GM21723 (cell line): ENCODE measurements at regions not wholly inside any gene's neighbourhood (a gene's known extent, or its start where the extent isn't known, plus 50 kb on each side); places are given as distances from the start of the nearest gene placed in this dataset.
"Not testable (repeated sequence)": the region's sequence is repeated elsewhere in the genome, so short reads cannot be mapped to it uniquely, and the experiment has no call there.

Experiments used
- ATAC-seq: cut with Tn5 transposase; IDR thresholded peaks from one replicate; pipeline ENCODE4 v1.9.1; 2021; ENCODE audit warnings: mild to moderate bottlenecking, moderate library complexity; ENCODE audit not compliant: unreplicated experiment

DNA sequence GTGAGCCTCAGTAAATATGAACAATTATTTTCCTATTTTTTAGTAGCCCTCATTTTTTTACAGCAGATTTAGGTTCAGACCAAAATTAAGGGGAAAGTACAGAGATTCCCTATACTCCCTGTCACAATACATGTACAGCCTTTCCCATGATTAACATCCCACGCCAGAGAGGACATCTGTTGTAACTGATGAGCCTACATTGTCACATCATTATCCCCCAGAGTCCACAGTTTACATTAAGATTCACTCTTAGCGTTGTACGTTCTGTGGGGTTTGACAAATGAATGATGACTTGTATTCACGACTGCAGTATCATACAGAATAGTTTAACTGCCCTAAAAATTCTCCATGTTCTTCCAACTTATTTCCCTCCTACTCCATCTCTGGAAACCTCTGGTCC, 262.3 kb upstream of the MSX2 start:
- ATAC-seq, result no peak

DNA sequence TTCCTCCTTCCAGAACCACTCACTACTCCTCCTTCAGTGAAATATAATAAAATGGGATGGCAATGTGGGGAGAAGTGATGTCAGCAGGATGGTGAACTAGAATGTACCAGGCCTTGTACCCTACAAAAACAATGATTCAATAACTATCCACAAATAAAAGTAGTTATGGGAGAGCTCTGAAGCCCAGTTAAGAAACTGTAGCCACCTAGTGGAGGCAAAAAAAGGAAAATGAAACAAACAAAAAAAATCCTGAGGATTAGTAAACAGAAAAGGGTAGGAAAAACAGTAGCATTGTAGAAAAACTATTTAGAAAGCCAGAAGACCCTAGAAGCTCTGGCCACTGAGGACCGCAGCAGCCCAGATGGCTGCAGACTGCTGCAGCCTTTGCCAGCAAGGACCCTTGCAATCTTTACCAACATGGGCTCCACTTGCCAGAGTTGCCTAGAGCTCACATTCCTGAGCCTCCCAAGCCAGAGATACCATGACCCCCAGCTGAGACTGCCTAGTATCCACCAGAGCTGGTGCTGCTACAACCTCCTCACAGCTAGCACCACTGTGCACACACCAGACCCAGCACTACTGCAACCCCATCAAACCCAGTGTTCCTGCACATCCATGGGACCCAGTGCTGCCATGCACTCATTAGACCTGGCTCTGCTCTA, 259.7 kb upstream of the MSX2 start:
- no peak for ATAC-seq

- ATAC-seq, result not testable (repeated sequence)
Observed at GRCh38 chr5:174471528-174471927, 252.9 kb upstream of the MSX2 start.

- ATAC-seq, result no peak
Observed at GRCh38 chr5:174472956-174473355, 251.4 kb upstream of the MSX2 start.

- ATAC-seq, result not testable (repeated sequence)
Observed at GRCh38 chr5:174476001-174476400, 248.4 kb upstream of the MSX2 start.

- no peak for ATAC-seq
Observed at GRCh38 chr5:174479325-174479724, 245.1 kb upstream of the MSX2 start.

GRCh38 chr5:174481737-174482136, 242.6 kb upstream of the MSX2 start:
- no peak for ATAC-seq

DNA sequence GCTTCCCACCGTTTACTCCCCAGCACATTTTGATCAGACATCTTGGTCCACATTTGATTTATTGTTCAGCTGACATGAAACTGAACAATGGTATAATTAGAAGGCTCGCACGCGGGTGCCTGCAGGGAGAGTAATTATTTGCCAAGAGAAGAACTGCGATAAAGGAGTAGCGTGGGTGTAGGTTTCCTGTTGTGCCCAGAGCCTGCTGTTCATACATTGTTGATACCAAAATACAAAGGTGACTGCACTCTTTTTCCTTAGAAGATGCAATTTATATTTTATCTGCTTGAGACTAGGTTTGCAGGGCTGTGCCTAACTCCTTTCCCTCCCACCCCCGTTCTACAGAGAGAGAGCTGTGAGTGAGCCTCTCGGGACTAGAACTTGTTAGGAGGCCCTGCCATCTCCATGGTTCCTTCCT, 241.8 kb upstream of the MSX2 start:
- ATAC-seq, result no peak

DNA sequence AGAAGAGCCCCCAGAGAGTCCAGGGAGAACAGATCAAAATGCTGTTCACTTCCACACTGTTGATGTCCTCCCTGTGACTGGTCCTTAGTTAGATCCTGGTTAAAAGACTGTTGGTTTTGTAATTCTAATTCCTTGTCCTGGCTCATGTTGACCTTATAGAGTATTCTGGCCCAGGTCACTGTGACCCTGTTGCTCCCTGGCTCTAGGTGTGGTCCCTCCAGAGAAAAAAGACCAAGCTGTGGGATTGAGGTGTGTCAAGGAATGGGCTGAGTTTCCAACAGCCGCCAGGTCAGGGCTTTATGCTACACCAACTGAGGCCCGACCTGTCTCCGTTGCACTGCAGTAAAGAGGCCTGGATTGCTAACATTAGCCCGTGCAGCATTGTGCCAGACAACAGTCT, 241.0 kb upstream of the MSX2 start:
- no peak for ATAC-seq

- no peak for ATAC-seq
Observed at GRCh38 chr5:174489215-174489614, 235.2 kb upstream of the MSX2 start.

DNA sequence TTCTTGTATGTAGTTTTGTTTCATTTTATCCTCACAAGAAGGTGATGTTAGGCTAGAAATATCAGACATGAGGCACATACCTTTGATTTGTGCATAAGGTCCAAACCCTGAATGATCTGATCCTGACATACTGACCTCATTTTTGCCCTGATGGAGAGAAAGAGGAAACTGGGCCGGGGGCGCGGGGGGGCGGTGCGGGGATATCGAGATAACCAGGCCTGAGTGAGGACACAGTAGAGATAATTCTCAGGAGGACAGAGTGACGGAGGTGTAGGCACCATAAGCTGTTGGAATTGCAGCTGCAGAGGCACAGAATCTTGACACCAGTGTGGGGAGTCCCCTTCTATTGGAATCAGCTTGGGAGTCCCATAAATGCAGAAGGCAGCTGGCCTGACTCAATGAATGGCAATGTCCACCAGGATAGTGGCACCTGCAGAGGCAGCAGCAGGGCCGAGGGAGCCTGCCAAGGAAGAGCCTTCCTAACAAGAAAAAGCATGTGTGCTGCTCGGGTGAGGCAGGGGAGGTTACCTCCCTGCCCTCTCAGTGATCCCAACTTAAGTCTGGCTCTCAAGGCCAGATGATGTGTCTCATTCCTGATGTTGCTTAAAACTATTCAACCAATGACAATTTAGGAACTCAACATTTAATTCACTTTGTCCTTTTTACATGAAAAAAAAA, 234.3 kb upstream of the MSX2 start:
- ATAC-seq, result no peak

DNA sequence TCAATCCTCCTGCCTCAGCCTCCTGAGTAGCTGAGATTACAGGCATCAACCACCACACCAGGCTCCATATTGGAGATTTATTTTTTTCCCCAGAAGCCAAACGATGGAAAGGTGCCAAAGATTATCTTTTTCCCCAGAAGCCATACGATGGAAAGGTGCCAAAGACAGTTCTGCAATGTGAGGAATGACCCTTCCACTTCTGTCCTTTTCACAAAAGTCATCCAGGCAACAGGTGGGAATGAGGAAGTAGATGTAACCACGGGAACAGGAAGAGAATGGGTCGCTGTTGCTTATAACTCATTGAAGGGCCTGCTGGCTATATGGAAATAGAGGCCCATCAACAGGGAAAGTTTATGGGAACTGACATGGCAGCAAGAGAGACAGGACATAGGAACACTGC, 233.7 kb upstream of the MSX2 start:
- ATAC-seq, result no peak

DNA sequence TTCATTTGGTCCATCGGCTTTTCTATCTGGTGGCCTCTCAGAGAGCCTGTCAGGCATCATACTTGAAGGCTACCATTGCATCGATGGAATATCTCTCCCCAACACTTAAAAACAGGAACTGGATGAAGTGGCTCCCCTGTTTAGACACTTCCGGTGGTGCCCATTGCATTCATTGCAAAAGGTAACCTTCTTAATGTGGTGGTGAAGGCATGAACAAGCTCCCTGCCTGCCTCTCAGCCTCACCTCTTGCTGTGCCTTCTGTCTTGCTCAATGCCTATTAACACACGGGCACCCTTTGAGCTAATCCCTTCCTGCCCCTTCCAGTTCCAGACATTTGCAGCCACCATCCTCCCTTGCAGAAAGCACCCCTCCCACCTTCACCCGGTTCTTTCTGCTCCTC, 233.1 kb upstream of the MSX2 start:
- no peak for ATAC-seq

DNA sequence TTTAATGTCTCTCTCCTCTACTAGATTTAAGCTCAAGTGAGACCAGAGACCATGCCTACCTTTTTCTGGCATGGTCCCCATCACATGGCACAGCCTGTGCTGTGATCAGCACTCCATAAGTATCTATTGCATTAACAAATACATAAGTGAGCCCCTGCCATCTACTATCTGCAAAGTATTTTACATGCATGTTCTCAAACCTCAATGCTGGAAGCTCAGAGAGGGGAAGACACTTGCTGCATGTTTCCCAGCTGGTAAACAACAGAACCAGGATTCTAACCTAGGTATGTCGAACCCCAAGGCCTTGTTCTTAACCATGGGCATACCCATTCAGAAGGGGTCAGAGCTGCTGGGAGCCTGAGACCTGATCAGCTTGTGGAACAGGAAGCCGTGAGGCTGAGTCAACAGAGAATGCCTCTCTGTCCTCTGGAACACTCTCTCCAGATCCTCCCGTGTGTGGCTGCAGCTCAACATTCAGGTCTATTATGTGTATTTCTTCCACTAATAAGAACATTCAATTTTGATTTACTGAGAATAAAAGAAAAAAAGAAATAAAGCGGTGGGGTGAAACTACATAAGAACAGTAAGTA, 232.5 kb upstream of the MSX2 start:
- no peak for ATAC-seq

DNA sequence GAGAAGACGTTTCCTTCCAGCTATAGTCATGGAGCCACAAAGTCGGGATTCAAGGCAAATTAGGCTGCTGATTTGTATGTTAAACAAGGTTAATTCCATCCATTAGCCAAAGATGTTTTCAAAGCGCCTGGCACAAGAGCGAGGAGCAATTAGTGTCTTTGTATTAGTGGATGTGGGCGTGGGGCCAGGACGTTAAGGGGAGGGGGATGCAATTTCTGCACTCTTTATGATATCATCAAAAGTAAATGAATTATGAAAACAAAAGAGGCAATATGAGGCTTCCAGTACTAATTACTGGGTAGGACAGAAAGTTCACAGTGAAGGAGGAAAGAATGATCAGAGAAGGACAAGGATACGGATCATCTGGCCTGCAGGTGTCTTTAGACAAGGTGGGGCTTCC, 230.9 kb upstream of the MSX2 start:
- ATAC-seq, result no peak

- not testable (repeated sequence) for ATAC-seq
Observed at GRCh38 chr5:174497939-174498338, 226.4 kb upstream of the MSX2 start.

DNA sequence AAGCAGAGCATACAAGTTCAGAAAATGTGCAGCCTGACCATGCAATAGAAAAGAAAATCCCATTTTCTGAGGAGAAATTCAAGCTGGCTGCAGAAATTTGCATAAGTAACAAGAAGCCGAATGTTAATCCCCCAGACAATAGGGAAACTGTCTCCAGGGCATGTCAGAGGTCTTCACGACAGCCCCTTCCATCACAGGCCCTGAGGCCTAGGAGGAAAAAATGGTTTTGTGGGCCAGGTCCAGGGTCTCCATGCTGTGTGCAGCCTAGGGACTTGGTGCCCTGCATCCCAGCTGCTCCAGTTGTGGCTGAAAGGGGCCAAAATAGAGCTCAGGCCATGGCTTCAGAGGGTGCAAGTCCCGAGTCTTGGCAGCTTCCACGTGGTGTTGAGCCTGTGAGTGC, 225.8 kb upstream of the MSX2 start:
- ATAC-seq, result not testable (repeated sequence)

- ATAC-seq, result no peak
Observed at GRCh38 chr5:174500636-174501035, 223.7 kb upstream of the MSX2 start.

DNA sequence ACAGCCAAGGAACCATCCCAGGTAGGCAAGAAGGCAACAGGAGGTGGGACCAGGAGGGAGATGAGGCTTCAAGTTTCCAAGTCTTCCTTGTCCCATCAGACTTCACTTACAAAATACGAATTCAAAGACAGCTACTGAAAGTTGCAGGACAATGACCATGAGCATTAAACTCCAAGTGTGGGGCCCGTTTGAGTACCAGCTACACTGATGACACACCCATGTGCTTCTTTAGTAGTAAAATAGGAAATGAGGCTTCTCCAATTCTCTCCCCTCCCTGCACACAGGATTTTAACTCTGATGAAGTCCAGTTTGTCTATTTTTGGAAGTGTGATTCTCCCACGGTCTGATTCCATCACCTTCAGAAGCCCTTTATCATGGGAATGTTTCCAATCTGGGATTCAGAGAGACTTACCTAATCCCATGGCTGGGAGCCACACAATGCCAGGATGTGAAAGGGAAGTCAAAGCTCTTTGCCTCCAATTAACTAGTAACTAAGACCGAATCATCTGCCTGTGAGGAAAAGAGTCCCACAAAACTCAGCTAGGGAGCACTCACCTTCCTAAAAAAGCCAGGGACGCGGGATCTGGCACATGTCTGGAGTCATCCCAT, 222.8 kb upstream of the MSX2 start:
- no peak for ATAC-seq

- no peak for ATAC-seq
Observed at GRCh38 chr5:174503086-174503460, 221.3 kb upstream of the MSX2 start.

DNA sequence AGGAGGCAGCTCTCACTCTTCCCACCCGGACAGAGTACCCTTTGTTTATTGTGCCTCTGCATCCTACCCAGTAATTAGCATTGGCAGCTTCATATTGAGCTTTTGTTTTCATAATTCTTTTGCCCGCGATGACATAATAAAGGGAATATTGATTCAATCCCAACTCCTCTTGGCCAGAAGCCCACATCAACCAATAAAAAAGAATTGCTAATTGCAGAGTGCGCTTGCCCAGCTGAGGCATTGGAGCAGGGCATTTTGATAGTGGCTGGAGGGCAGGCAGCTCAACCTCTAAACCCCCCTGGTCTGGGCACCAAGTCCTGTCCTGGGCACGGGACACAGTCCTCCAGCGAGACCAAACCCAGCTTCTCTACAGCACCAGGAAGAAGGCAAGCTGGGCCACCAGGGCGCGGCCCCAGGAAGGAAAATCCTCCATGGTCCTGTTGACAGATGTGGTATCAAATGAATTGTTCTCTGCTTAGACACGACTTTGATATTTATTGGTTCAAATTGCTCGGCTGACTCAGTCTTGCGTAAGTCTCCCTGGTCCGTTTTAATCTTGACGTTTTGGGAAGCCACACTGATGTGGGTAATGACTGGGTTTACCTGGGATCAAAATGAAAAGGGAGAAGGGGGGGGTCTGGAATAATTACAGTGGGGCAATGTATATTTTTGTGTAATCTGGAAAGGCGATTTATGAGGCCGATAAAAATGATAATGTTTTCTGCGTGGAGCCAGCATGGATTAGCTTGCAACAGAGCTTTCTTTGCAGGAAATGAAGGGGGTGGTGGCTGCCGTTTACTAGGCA, 220.7 kb upstream of the MSX2 start:
- no peak for ATAC-seq
